Stimulated activated CD8-positive, alpha-beta memory T cell treated with anti-CD3 and anti-CD28 coated beads, Interleukin-4, amount 100 ng/mL, for 48 hours (primary cell): ENCODE measurements at regions not wholly inside any gene's neighbourhood (a gene's known extent, or its start where the extent isn't known, plus 50 kb on each side); places are given as distances from the start of the nearest gene placed in this dataset.
"Not testable (repeated sequence)": the region's sequence is repeated elsewhere in the genome, so short reads cannot be mapped to it uniquely, and the experiment has no call there.

Source experiments
- DNase-seq: peaks from one replicate; pipeline ENCODE4 v3.0.0-alpha.2; 2020

DNA sequence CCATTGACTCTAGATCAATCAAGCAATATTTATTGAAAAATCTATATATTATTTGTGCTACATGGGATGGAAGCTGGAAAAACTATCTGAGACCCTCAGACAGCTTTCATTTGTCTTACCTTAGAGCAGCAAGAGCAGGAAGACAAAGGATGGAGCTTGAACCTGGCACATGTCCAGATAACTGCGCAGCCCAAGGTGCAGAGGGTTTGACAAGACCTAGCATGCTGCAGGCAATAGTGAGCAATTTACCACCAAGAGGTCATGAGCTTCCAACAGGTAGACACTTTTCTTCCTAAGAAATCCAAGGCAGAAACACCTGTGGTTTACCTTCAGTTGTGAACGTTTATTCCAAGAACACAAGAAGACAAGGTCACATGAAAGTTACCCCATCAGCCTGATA, 214.7 kb upstream of the NECTIN3 start:
- no peak for DNase-seq

DNA sequence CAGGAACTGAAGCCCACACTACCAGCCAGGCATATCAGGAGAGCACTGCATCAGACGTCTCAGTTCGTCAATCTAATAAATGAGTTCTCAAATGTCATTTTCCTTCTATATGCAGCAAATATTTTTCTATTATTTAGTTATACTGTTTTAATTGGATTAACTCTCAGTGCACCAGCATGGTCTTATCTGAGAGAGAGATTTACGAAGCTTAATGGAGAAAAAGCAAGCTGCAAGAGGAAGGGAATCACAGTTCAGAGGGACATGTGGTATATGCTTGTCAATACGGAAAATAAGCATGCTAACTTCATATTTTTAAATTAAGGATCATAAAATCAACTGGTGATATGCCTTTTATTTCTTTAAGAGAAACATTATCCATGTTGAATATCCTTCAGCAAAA, 213.1 kb upstream of the NECTIN3 start:
- DNase-seq, result no peak

DNA sequence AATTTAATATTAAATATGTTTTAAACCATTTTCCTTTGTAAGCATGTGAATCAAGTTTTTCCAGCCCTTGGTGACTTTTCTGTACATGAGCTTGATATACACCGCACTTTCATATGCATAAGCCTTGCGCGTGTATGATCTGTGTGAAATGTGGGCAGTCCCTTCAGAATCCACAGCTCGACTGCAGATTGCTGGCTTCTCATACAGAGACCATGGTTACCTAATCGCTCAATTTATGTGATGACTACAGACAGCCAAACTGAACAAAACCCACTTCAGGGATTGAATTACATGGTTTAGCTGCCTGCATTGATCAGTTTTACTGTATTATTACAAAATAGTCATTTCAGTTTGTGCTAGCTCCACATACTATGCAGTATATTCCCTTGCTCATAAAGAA, 212.3 kb upstream of the NECTIN3 start:
- no peak for DNase-seq

DNA sequence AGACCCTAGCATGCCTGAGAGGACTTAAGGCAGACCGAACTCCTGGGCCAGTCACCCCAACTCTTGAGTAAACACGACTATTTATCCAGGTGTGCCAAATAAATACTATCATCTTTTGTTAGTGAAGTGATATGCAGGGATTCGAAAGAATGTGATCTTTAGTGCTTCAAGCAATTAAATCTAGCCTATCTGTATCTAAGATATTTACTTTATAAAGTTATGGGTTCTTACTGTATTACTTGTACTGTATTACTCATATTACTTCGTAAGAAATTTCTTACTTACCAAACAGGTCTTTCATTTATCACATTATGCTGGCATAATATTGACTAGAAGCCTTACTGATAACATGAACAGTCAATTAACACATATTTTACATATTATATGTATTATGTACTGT, 211.6 kb upstream of the NECTIN3 start:
- no peak for DNase-seq

DNA sequence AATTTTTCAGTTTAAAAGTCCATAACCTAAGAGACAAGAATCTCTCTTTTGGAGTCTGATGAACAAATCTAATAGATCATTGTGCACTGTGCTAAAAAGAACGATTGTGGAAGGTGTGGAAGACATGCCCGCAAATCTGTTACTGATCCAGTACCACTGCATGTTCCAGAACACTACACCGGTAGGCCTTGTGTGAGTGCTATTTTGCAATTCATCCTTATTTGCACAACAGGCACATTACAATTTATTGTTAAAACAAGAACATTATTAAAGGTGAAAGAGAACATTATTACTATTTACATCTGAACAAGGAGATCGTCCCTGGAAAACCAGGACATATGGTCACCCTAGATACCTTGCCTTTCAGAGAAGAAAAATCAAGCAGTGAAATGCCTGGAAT, 205.7 kb upstream of the NECTIN3 start:
- no peak for DNase-seq

DNA sequence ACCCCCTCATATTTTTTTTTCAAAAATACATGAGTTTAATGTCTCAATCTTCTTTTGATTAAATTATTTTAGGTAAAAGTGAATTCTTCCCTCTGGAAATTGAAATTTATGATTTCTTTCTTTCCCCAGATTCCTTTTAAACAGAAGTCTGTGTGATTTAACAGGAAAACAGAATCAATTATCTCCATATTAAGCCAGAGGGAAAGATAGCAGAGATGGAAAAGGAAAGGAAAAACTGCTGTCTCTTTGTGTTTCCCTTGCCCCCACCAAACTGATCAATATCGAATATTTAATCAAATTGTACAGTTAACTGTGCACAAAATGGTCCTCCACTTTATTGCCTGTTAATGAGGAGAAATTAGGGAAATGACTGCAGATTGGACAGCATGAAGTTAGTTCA, 203.5 kb upstream of the NECTIN3 start:
- no peak for DNase-seq

DNA sequence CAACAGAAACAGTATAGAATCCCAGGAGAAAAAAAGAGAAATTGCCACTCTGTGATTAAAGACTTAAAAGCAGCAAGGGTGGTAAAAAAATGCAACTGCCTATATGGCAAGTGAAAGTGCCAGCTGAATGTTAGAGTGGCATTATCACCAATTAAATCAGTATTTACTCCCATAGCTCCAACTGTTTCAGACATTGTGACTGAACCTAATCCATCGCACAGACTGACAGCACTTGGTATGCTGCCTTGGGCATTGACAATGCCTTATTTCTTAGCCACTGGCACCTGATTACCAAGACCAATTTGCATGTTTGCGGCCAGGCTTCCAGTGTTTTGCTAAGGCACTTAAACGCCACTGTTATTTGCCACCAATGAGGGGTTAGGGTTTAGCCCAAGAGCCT, 201.9 kb upstream of the NECTIN3 start:
- no peak for DNase-seq

DNA sequence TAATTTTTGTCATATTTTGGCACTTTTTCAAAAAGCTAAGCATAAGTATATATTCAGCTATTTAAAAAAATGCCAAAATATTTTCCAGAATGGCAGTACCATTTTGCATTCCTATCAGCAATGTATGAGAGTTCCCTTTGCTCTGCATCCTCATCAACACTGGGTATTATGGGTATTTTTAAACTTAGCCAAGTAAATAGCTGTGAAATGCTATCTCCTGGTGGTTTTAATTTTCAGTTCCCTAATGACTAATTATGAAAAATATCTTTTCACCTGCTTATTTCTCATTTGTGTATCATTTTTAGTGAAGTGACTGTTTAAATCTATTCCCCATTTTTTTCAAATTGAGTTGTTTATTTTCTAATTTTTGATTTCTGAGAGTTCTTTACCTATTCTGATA, 199.7 kb upstream of the NECTIN3 start:
- DNase-seq, result no peak

DNA sequence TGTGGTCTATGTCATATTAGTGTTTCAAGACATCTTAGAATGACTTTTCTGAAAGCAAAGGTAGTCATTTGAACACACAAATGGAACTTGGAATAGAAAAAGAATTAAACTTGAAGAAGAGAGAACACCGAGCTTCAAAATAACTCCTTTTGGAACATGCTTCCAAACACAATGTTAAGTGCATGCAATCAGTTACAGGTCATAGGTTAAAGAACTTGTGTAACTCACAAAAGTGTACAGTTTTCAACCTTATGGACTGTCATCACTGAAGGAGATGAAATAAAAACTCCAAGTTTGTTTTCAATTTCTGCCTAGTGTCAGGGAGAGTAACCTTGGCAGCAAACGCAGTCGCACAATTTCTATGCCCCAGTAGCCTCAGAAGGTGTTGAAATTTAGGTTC, 192.9 kb upstream of the NECTIN3 start:
- no peak for DNase-seq

DNA sequence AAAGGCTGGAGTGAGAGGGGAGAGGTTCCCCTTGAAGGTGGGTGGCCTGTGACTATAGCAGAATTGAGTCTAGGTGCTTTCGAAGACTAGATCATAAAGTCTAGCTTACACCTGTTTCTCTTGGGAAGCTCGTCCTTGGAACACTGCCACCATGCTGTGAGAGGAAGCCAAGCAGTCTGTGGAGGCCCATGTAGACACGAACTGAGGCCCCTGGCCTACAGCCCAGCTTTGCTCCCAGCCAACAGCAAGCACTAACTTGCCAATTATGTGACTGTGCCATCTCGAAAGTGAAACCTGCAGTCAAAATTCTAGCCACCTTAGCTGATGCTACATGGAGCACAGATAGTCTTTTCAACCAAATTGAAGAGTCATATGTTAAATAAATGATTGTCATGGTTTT, 190.5 kb upstream of the NECTIN3 start:
- DNase-seq, result no peak

DNA sequence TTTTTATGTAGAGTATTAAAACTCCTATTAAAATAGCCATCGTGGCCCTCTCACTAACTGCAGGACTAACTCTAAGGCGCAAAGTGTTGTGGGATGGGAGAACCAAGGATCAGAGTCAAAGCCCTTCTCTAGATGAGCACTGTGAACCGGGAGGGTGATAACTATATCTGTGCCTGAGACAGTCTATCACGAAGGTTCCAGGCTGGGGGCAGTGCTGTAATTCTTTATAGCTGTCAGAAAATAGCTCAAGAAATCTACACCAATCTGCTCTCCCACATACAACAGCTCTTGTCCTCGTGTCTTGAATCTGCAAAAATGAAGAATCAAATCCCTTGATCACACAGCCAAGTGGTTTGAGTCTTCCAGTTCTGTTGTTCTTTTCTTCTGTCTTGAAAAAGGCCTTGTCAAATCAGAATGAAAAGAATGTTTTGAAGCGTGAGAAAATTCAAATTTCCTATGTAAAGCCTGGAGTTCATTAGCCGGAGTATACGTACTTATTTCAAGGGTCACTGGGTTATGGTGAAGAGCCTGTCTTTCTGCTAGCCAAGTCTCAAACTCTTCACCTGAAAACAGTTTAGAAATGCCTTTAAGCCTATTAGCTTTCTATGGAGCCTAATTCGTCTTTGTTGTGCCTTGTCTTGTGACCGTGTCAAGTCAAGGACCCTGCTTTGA, 185.3 kb upstream of the NECTIN3 start:
- no peak for DNase-seq

DNA sequence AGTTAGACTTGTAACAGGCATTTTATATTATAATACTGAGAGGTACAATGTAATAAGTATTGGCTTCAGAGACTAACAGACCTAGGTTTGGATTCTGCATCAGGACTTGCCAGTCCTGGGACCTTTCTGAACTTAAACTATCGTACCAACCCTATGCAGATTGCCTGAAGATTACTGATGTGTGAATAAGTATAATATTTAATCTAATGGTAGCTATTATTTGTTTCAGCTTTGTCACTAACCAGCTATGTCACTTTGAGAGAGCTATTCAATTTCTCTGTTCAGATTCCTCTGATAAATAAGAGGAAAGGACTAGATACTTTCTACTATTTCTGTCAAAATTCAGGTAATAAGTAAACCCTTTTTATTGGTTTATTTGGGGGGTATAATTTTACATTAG, 184.4 kb upstream of the NECTIN3 start:
- DNase-seq, result no peak

DNA sequence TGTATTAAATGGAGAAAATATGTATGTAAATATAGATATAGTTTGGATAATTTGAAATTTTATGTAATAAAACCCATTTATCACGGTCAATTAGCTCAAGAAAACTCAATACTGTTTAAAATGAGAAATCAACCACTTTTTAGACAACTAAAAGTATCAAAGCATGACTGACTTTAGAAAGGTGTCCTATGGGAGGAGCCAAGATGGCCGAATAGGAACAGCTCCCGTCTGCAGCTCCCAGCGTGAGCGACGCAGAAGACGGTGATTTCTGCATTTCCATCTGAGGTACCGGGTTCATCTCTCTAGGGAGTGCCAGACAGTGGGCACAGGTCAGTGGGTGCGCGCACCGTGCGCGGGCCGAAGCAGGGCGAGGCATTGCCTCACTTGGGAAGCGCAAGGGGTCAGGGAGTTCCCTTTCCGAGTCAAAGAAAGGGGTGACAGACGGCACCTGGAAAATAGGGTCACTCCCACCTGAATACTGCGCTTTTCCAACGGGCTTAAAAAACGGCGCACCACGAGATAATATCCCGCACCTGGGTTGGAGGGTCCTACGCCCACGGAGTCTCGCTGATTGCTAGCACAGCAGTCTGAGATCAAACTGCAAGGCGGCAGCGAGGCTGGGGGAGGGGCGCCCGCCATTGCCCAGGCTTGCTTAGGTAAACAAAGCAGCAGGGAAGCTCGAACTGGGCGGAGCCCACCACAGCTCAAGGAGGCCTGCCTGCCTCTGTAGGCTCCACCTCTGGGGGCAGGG, 182.8 kb upstream of the NECTIN3 start:
- DNase-seq, result not testable (repeated sequence)

DNA sequence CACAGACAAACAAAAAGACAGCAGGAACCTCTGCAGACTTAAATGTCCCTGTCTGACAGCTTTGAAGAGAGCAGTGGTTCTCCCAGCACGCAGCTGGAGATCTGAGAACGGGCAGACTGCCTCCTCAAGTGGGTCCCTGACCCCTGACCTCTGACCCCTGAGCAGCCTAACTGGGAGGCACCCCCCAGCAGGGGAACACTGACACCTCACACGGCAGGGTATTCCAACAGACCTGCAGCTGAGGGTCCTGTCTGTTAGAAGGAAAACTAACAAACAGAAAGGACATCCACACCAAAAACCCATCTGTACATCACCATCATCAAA, 182.3 kb upstream of the NECTIN3 start:
- not testable (repeated sequence) for DNase-seq

DNA sequence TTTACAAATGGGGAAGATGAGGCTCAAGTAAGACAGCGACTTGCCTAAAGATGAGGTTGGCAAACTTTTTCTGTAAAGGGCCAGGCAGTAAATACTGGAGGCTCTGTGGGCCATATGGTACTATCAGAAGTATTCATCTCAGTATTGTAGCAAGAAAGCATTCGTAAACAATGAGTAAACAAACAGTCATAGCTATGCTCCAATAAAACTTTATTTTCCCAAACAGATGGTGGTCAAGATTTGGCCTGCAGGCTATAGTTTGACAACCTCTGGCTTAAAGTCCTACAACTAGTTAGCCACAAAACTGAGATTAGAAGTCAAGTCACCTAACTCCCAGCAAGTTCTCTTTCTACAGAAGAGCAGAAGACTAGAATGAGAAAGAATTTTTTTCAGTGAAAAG, 177.0 kb upstream of the NECTIN3 start:
- no peak for DNase-seq

DNA sequence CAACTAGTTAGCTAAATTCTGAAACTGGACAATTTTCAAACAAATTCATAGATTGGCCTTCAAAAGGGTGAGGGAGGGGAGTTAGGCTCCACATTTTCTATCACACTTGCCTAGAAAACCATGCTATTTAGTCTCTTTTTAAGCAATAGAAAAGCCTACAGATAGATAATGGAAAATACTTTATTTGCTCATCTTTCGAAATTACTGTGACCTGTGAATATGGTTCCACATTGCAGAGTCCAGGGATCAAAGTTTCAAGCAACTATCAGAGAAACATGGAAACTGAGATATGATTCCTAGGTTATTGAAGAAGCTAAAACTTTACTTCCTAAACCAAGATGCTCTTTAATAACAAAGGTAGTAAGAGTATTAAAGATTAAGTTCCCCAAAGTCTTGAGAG, 176.6 kb upstream of the NECTIN3 start:
- DNase-seq, result no peak

DNA sequence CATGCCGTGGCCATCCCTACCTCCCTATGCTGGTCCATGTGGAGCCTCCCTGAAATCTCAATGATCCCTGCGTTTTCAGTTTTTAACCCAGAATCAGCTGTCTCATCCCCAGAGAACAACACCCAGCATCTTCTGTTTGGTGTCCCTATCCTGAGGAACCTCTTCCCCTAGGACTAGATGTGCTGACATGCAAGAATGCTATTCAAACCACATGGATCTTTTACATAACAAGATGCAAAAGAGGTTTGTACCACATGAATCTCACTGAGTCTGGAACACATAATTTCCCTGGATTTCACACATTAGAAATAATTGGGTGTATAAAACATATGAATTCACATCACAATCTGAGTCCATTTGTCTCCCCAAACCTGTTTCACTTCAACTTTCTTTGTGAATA, 174.6 kb upstream of the NECTIN3 start:
- no peak for DNase-seq

DNA sequence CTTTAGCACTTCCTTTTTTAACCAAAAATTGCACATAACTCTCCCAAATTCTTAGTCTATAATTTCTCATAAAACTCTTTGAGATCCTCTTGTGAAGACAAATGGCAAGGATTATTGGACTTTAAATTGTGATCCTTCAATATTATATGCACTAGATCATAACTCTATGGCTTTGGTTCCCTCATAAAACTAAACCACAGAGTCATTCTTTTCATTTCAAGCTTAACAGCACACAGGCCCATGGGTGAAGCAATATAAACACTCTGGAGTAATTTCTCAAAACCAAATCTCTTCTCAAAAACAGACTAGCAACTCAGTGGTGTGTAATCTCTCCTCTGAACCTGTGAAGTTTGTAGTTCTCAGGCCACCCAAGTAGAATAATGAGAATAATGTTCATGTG, 171.0 kb upstream of the NECTIN3 start:
- no peak for DNase-seq

DNA sequence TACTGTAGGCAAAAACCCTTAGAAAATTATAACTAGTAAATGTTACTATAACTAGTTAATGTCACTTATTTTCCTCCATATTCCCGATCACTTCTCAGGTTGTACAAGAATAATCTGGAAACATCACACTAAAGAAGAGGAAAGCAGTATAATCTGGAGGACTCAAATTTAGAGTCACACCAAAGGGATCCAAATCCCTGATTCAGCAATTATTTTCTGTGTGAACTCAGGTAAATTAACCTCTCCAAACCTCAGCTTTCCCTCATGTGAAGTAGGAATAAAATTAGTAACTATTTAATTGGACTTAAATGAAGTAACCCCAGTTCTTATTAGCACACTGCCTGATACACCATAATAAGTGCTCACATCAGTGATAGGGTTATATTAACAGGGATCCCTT, 170.1 kb upstream of the NECTIN3 start:
- no peak for DNase-seq

DNA sequence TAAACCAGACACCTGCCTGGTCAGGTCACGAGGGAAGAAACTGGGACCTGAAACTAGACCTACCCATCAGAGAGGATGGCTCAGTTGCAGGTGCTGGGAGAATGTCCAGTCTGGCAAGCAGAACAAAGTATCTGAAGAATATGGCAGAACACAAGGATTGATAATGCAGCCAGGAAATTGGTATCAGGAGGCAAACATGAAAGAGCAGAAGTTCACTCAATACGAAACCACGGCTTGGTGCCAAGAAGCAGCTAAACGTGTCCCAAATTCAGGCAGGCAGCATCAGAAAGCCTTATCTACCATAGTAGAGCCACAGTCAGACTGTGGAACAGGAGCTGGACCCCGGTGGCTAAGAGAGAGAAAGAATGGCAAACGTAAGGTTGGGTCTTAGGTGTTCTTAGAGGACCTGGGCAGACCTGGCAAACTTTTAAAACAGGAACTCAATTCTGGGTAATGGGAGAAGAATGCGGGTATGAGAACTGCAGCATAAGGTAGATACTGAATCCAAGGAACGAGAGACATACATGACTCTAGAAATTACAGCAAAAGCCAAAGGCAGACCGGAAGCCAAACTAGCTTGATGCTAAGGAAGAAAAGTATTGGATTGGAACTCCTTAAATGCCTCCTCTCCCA, 169.0 kb upstream of the NECTIN3 start:
- no peak for DNase-seq

DNA sequence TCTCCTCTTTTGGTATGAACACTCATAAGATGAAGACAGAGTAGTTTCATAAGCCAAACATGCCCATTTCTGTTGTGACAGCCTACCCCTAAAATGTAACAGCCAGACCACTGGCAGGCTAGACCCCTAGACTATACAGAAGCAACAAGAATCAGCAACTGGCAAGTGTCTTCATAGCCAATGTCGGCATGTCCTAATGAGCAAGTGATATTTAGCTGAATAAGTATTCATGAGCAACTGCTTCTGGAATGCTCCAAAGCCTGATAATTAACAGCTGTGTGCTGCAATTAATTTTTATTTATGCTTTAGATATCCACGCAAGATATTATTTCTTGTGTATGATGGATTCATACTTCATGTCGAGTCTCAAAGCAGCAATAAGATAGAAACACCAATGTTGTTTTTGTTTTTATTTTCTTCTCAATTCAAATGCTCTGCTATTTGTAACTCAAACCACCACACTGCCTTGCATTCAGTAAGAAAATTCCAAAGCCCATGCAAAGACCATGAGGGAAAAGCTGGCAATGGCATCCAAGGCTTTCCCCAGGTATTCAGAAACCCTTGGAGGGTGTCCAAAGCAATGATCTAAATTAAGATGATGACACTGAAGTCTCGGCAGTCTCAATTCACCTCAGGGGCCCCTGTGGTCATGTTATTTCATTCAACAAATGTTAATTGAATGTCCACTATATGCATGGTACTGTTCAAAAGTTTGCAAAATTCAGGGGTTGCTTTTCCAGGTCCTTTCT, 167.7 kb upstream of the NECTIN3 start:
- DNase-seq, result no peak

DNA sequence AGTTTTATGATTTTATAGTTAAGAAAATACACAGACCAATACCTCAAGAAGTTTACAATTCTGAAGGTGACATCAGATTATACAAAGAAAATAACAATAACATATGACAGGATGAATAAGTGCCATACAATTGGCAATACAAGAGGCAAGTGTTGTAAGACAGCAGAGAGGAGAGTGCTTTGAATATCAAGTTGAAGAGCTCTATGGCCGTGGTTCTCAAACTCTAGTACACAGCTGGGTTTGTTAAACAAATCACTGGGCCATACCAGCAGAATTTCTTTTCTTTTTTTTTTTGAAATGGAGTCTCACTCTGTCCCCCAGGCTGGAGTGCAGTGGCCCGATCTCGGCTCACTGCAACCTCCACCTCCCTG, 167.1 kb upstream of the NECTIN3 start:
- no peak for DNase-seq

DNA sequence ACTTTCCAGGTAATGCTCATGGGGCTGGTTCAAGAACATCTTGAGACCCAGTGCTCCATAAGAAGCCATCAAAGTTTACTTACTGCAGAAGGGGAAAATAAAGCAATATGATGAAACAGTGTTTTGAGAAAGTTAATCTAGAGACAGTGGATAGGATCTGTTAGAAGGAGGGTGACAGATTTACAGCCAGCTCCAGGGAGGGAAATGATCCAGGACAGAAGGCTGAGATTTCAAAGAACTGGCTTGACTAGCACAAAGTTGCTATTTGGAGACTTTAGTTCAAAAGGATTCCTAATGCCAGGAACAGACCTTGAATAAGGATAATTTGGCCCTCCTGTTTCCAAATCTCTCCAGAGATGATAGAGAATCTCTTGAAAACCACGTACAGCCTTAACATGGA, 166.5 kb upstream of the NECTIN3 start:
- no peak for DNase-seq

DNA sequence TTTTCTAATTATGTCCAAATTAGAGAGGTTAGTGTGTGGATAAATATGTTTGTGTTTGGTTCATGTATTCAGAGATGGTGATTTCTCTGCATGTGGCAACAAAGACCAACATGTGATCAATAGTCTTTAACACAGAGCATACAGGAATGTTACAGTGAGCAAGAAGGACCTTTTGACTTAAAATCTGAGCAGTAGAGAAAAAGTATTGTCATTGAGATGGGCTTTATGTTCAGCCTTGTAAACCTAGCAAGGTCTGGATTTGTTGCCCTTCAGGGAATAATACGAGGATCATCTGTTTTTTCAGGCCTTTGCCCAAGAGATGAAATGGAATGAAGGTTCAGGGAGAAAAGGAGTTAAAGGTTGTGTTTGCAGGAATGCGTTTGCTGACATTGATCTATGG, 161.8 kb upstream of the NECTIN3 start:
- DNase-seq, result no peak
